Activated T-helper 17 cell treated with anti-CD3 and anti-CD28 coated beads, Interleukin-2, amount 50 U/mL, for 72 hours (primary cell): ENCODE measurements at regions not wholly inside any gene's neighbourhood (a gene's known extent, or its start where the extent isn't known, plus 50 kb on each side); places are given as distances from the start of the nearest gene placed in this dataset.

Experiments
- ATAC-seq: fragments of 150-1000 bp; cut with Tn5 transposase; replicated peaks from 2 replicates; pipeline ENCODE4 v1.10.0; 2021; ENCODE audit warnings: mild to moderate bottlenecking, moderate library complexity
- H3K27ac Mint-ChIP-seq: one replicate; pipeline ENCODE4 v1.8.0; 2022; ENCODE audit warnings: mixed read lengths
- H3K27me3 Mint-ChIP-seq: one replicate; pipeline ENCODE4 v1.8.0; 2022; ENCODE audit warnings: mixed read lengths
- H3K36me3 Mint-ChIP-seq: one replicate; pipeline ENCODE4 v1.8.0; 2022; ENCODE audit warnings: low read depth, mild to moderate bottlenecking, mixed read lengths
- H3K4me1 Mint-ChIP-seq: one replicate; pipeline ENCODE4 v1.8.0; 2022; ENCODE audit warnings: mixed read lengths
- H3K4me3 Mint-ChIP-seq: one replicate; pipeline ENCODE4 v1.8.0; 2022; ENCODE audit warnings: mild to moderate bottlenecking, mixed read lengths
- H3K9me3 Mint-ChIP-seq: one replicate; pipeline ENCODE4 v1.8.0; 2022; ENCODE audit warnings: mixed read lengths

DNA sequence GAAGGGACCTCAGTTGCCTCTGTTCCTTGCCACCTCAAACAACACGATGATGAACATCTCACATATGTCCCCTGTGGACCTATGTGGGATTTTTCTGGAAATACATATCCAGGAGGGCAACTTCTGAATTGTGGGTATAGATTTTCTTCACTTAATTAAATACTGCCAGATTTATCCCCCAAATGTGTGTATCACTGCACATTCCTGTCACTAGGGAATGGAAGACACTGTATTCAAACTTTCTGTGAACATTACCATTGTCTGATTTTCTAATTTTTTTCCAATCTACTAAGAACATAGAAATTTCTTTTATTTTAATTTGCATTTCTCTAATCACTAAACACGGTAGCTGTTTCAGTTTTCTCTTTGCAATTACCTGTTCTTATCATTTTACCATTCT, 102.0 kb upstream of the MRPS22 start:
- Mint-ChIP-seq H3K9me3 (no peaks in the 10 kb centered on the region), H3K27ac (no peak overlapping the region), H3K4me3 (no peak overlapping the region), H3K27me3 (peaks cover 21% of the 10 kb centered on the region), H3K4me1 (no peaks in the 10 kb centered on the region), H3K36me3 (no peaks in the 10 kb centered on the region)
- ATAC-seq, result no peak

DNA sequence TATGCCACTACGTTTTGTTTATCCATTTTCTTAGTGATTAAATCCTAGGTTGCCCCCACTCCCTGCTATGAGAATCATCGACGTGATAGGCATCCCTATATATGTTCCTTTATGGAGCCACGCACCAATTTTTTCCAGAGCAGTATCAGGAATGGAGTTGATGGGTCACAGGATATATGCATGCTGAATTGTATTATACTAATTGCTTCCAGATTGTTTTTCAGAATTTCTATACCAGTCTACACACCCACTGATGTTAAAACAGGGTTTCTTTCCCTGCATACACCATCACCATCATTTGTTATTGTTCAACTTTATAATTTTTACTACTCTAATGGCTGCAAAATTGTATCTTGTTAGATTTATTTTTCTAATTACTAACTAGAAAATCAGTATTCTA, 100.1 kb upstream of the MRPS22 start:
- Mint-ChIP-seq H3K27ac (no peak overlapping the region), H3K9me3 (no peaks in the 10 kb centered on the region), H3K27me3 (peaks cover 20% of the 10 kb centered on the region), H3K4me3 (no peak overlapping the region), H3K36me3 (no peaks in the 10 kb centered on the region), H3K4me1 (no peaks in the 10 kb centered on the region)
- no peak for ATAC-seq

DNA sequence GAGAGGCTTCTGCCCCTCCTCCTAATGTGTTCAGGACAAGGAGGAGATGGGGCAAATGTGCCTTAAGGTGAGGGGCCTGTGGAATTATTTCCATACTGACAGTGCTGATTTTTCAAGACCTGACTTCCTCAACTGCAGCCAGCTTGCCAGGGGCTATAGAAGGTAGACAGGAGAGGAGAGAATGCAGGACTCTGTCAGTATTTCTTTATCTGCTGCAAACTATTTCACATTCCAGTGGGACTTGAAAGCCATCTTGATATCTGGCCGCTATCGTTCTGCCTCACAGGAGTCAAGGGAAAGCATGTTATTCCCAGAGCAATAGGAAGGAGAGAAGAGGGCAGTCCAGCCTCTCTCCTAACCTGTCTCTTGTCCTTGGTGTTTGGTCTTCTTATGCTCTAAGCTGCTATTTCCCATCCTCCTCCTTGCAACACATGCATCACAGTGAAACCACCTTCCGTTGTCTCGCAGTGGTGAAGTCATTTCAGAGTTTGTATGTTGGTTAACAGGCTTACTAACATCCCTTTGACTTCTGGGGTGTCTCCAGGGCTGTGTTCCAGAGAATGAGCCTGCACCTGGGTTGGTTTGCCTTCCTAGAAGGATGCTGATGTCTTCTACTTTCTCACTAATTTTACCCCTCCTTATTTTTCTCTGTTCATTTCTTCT, 95.1 kb upstream of the MRPS22 start:
- Mint-ChIP-seq H3K36me3 (no peaks in the 10 kb centered on the region), H3K4me1 (no peaks in the 10 kb centered on the region), H3K27me3 (peaks cover 32% of the 10 kb centered on the region), H3K27ac (no peak overlapping the region), H3K9me3 (no peaks in the 10 kb centered on the region), H3K4me3 (no peak overlapping the region)
- no peak for ATAC-seq

DNA sequence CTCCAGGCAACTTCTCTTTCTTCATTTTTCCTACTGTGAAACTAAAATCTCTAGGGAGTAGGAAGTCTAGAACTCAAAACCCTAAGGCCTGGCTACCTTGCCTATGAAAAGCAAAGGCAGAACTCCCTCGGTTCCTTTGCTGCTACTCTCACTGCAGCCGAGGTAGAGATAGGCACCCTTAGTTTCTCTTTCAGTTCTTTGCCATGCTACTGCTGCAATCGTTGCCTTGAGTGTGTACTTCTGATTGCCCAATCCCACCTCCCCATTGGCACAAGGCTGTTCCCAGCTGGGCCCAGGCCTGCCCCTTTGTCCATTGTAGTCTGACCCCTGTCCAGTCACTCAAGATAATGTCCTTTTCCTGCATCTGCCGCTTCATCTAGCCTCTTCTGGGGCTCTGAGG, 92.3 kb upstream of the MRPS22 start:
- H3K36me3 Mint-ChIP-seq, result no peaks in the 10 kb centered on the region
- peaks cover 34% of the 10 kb centered on the region for H3K27me3 Mint-ChIP-seq
- ATAC-seq, result no peak
- no peaks in the 10 kb centered on the region for H3K4me1 Mint-ChIP-seq
- no peaks in the 10 kb centered on the region for H3K9me3 Mint-ChIP-seq
- H3K27ac Mint-ChIP-seq, result no peak overlapping the region
- H3K4me3 Mint-ChIP-seq, result no peak overlapping the region

DNA sequence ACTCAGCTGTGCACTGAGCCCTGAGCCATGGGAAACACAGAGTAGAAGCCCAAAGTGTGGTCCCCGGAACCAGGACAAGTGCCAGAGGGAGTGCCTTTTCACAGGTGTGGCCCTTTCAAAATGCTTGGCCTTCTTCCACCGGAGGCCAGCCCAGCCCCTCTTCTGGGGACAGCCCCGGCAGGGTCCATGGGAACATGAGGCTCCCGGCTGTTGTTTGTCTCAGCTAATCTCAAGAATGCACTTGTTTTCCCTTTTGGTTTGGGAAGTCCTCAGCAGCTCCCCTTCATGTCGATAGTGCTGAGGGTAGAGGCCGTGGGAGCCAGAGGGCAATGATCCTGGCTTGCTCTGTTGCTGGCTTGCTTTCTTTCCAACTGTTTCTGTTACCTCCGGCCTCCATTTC, 91.1 kb upstream of the MRPS22 start:
- no peaks in the 10 kb centered on the region for H3K4me1 Mint-ChIP-seq
- H3K4me3 Mint-ChIP-seq, result no peak overlapping the region
- no peaks in the 10 kb centered on the region for H3K9me3 Mint-ChIP-seq

DNA sequence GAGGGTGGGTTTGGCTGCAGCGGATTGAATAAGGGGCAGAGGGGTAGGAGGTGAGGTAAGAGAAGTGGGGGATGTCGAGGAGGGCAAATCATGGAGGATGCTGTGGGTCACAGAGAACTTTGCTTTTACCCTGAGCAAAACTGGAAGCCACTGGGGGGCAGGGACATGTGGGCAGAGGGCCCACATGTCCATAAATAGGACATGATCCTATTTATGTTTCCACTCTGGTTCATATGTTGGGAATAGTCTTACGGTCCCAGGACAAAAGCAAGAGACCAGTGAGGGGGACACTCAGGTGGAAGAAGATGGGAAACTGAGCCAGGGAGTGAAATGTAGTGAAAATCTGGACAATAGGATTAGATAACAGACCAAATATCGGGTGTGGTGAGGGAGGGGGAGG, 85.5 kb upstream of the MRPS22 start:
- peaks cover 29% of the 10 kb centered on the region for H3K27me3 Mint-ChIP-seq
- H3K4me1 Mint-ChIP-seq, result no peaks in the 10 kb centered on the region
- no peaks in the 10 kb centered on the region for H3K9me3 Mint-ChIP-seq
- ATAC-seq, result no peak
- H3K27ac Mint-ChIP-seq, result no peak overlapping the region
- H3K36me3 Mint-ChIP-seq, result no peaks in the 10 kb centered on the region
- H3K4me3 Mint-ChIP-seq, result no peak overlapping the region

More for the DNA sequence above, 91.1 kb upstream of the MRPS22 start:
- Mint-ChIP-seq H3K27ac (no peak overlapping the region), H3K27me3 (peaks cover 31% of the 10 kb centered on the region), H3K36me3 (no peaks in the 10 kb centered on the region)
- ATAC-seq, result no peak

DNA sequence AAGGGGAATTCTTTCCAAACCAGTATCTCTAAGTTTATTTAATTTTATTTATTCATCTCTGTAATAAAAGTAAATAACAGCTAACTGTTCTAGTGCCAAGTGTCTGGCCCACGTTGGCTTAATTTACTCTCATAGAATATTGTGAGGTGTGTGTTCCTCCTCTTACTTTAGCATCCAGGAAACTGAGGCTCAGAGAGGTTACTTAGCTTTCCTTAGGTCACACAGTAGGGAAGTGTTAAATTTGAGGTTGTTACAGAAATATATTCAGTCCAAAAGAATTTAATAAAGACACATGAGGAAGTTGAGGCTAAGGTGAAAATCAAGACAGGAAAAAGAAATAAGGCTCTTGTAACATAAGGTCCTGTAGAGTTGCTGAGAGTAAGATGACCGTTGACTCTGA, 84.4 kb upstream of the MRPS22 start:
- Mint-ChIP-seq H3K27ac (no peak overlapping the region), H3K27me3 (peaks cover 25% of the 10 kb centered on the region), H3K4me3 (no peak overlapping the region), H3K36me3 (no peaks in the 10 kb centered on the region), H3K9me3 (no peaks in the 10 kb centered on the region), H3K4me1 (no peaks in the 10 kb centered on the region)
- no peak for ATAC-seq

DNA sequence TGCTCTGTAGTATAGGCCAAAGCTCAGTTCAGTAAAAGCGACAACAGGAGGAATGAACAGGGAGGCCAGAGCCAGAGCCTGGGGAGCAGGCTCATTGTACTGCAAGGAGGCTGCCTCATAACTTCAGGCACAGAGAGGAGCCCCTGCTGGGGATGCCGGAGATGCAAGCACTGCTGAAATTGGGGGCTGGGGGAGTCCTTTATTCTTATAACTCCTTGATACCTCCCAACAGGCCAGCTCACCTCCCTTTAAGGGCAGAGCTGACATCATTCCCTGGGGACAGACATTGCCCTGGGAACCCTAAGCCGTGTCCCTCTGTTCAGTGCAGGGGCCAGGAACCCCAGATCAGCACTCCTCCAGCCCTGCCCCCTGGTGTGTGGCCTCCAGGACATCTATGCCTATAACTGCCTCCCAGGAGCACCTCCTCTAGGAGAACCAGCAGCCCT, 83.8 kb upstream of the MRPS22 start:
- no peak overlapping the region for H3K27ac Mint-ChIP-seq
- H3K4me3 Mint-ChIP-seq, result no peak overlapping the region
- no peaks in the 10 kb centered on the region for H3K4me1 Mint-ChIP-seq
- no peaks in the 10 kb centered on the region for H3K36me3 Mint-ChIP-seq
- peaks cover 21% of the 10 kb centered on the region for H3K27me3 Mint-ChIP-seq
- ATAC-seq, result no peak
- H3K9me3 Mint-ChIP-seq, result no peaks in the 10 kb centered on the region

DNA sequence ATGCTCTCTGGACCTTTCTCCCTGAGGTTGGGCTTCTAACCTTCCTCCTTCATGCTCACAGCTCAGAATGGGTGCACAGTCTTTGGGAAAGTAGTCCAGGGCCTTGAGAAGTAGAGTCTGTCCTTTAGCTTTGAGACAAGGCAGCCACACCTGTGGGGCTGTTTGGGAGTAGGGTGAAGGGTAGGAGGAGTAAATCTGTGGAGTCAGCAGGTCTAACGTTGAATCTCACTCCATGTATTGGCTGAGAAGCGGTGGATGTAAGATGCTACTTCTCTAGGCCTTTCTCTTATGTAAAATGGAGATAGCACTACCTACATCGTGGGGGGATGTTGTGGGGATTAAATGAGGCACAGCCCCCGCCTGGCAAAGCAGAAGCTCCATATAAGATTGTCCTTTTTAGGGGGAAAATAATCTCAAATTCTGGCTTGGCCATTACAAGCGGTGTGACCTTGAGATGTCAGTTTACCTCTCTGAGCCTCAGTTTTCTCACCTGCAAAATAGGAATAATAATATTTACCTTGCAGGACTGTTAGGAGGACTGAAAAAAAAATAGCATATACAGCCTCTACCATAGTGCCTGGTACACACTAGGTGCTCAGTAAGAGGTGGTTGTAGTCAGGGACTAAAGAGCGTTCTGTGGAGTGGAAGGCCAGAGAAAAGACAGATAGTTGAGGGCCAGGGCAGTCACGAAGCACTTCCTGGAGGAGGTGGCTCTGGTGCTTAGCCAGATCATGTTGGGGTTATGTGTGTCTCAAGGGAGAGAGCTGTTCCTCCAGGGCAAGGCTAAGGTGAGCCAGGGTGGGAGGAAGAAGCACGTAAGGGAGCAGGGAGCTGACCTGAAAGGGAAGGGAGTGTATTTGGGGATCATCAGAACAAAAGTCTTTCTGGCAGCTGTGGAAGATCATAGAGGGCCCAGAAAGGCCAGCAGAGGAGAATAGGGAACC, 82.8 kb upstream of the MRPS22 start:
- no peak overlapping the region for H3K27ac Mint-ChIP-seq
- H3K4me3 Mint-ChIP-seq, result no peak overlapping the region
- peaks cover 21% of the 10 kb centered on the region for H3K27me3 Mint-ChIP-seq
- H3K36me3 Mint-ChIP-seq, result no peaks in the 10 kb centered on the region
- H3K9me3 Mint-ChIP-seq, result no peaks in the 10 kb centered on the region
- H3K4me1 Mint-ChIP-seq, result no peaks in the 10 kb centered on the region
- no peak for ATAC-seq

DNA sequence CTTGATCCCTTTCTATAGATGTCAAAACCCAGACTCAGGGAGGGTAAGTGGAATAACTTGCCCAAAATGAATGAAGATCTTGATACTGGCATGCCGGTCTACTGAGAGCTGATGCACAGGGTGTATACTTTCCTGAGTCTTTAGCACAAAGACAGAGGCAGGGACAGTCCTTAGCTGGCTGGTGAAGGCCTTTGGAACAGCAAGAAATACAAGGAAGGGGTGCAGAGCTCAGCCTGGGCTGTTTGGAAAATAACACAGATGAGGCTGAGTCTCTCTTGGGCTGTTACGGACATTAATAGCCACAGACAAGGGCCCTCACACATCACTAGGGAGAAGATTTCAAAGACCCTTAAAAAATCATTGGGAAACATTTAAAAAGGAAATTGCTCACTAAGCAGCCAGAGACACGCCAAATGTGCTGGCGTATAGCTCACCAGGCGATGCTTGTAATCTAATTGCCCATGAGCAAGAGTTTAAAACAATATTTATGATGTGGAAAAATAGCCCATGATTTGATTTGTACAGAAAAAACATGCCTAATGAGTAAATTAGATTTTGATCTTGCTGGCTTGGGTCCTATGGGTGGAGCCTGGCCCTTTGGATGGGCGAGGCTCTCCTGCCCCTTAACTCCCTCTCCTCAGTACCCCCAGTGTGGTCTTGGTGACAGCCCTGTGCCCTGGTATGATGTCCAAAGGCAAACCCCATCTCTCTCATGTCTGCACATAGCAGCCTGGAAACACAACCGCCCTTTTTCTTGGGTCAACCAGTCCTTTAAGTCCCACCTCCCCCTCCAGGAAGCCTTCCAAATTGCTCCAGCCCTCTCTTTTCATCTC, 81.8 kb upstream of the MRPS22 start:
- Mint-ChIP-seq H3K9me3 (no peaks in the 10 kb centered on the region), H3K4me3 (no peak overlapping the region), H3K27me3 (peaks cover 21% of the 10 kb centered on the region), H3K4me1 (no peaks in the 10 kb centered on the region), H3K36me3 (no peaks in the 10 kb centered on the region), H3K27ac (no peak overlapping the region)
- ATAC-seq, result no peak

DNA sequence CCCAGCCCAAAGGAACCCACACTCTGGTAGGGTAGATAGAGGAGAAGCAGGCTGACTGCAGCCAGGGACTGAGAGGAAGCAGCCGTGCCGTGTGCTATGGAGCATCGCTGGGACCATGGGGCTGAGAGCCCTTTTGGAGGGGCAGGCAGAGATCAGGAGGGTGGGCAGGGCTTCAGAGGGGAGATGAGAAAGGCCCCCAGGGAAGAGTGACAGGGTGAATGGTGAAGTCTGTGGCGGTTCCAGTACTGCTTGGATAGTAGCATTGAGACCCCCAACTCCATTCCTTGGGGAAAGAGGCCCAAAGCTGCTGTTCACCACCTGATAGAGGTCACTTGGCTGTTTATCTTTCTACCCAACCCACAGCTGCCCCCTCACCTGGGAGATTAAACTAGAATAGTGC, 80.0 kb upstream of the MRPS22 start:
- H3K27me3 Mint-ChIP-seq, result peaks cover 14% of the 10 kb centered on the region
- H3K4me3 Mint-ChIP-seq, result no peak overlapping the region

DNA sequence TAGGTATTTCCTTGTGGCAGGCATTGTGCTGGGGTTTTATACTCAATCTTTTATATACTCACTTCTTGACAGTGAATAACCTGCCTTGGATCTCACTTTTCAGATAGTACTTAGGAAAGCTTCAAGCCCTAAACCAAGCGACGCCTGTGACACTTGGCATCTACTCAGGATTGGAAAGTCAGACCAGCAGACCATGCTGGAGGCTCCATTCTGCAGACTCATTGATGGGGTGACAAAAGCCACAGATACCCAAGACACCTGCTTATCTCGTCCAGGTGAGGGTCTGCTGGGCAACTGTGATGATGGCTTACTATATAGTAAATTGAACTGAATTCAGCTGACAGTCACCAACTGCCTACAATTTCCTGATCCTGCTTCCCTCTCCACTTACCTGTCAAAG, 79.4 kb upstream of the MRPS22 start:
- ATAC-seq, result no peak

More for the DNA sequence above, 80.0 kb upstream of the MRPS22 start:
- Mint-ChIP-seq H3K9me3 (no peaks in the 10 kb centered on the region), H3K4me1 (no peaks in the 10 kb centered on the region), H3K36me3 (no peaks in the 10 kb centered on the region), H3K27ac (no peak overlapping the region)
- no peak for ATAC-seq

DNA sequence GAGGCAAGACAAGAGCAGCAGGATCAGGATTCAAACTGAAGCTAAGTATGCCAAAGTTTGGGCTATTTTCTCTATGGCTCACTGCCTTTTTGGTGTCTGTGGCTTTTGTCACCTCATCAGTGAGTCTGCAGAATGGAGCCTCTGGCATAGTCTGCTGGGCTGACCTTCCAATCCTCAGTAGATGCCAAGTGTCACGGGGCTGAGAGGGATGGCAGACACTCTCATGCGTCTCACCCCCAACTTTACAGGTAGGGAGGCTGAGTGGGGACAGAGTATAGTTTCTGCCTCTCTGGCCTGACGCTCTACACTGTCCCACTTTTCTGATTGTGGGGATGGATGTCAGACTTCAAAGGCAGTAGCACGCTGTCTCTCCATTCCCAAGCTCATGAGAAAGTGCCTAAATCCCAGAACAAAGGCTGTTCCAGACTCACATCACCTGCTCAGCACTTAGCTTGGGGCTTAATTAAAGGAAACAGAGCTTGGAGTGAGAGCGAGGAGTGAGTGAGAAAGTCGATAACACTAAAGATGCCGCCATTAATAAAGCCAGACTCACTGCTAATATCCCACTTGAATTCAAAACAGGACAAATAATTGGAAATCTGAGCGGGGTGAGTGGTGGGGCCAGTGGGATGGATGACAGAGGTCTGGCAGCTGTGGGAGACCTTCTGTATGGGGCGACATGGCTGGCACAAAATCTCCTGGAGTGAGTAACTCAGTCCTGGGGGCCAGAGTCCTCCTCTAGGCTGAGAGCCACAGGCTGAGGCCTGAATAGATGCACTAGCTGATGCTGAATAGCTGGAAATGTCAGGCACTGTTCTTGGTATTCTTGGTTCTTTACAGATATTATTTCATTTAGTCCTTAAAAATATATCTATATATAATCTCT, 78.4 kb upstream of the MRPS22 start:
- Mint-ChIP-seq H3K4me3 (no peak overlapping the region), H3K27ac (no peak overlapping the region), H3K4me1 (no peaks in the 10 kb centered on the region), H3K27me3 (peaks cover 8% of the 10 kb centered on the region), H3K9me3 (no peaks in the 10 kb centered on the region), H3K36me3 (no peaks in the 10 kb centered on the region)
- ATAC-seq, result no peak

More for the DNA sequence above, 79.4 kb upstream of the MRPS22 start:
- Mint-ChIP-seq H3K27ac (no peak overlapping the region), H3K4me1 (no peaks in the 10 kb centered on the region), H3K9me3 (no peaks in the 10 kb centered on the region), H3K4me3 (no peak overlapping the region), H3K36me3 (no peaks in the 10 kb centered on the region), H3K27me3 (peaks cover 14% of the 10 kb centered on the region)
